HG03565 (cell line): ENCODE measurements at regions not wholly inside any gene's neighbourhood (a gene's known extent, or its start where the extent isn't known, plus 50 kb on each side); places are given as distances from the start of the nearest gene placed in this dataset.

ENCODE experiments used
- ATAC-seq: cut with Tn5 transposase; IDR thresholded peaks from one replicate; pipeline ENCODE4 v1.9.1; 2021; ENCODE audit warnings: mild to moderate bottlenecking, moderate library complexity; ENCODE audit not compliant: unreplicated experiment

- no peak for ATAC-seq
Measured at GRCh38 chr15:96252148-96252547, 78.4 kb upstream of the NR2F2 start.

DNA sequence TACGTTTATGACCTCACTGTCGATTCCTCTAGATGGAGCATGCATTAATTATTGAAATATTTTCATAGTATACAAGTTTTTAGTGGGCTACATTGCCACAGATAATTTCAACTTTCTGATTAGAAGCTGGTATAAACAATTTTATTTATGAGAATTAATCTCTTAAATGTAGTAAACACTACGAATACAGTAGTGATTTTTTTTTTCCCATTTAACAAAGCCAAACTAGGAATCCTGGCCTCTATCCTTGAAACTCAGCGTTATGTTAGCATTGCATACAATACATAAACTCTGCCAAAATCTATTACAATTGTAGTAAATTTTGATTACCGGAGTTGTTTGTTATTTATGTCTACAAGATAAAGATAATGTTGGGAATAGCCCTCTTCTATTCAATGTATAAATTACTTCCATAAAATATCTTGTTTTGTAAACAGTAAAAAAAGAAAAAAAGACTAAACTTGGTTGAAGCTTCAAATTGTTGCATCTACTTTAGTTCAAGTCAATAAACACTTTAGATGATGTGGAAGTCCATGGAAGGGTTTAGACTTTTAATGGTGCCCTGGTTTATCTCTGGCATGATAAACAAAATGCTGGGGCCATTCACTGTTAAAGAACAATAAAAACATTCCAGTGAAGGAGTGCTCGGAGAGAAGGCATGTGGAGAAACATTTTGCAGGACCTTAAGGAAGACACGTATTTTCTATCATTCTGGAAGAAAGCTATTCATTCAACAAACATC lies 77.3 kb upstream of the NR2F2 start:
- ATAC-seq, result no peak

GRCh38 chr15:96254173-96254572 lies 76.3 kb upstream of the NR2F2 start:
- no peak for ATAC-seq

DNA sequence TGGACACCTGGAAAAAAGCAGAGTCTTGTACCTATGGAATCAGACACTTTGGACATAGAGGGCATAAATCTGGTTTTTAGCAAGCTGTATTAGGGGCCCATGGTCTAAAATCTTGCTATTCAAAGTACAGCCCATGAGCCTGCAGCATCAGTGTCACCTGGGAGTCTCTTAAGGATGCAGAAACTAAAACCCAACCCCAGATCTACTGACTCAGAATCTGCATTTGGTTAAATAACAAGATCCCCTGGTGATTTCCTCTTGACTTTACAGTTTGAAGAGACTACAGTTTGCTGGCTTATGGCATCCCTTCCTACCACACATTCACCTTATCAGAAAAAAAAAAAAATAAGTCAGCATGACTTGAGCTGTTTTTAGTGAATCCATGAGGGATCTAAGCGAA lies 74.9 kb upstream of the NR2F2 start:
- ATAC-seq, result no peak

DNA sequence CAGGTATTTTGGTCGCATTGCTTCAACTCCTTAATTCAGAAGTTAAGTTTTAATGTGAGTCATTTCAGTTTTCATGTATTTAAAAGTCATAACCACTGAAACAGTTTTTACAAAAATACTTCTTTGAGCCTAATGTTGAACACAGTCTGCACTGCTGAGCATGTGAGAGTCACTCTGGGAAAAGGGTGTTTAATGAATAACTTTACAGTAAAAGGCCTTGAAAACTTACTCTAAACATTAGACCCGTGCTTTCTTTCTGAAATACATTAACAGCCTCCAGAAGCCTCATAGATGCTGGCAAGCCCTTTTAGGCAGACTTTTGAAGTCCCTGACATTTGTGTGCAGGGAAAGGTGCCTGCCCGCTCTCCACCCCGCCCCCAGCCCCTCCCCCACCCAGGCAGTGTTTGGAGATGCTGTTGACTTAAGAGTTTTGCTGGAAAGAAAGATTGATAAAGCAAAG lies 68.9 kb upstream of the NR2F2 start:
- ATAC-seq, result peak; percentile 82

GRCh38 chr15:96262097-96262496 lies 68.4 kb upstream of the NR2F2 start:
- ATAC-seq, result no peak

GRCh38 chr15:96262549-96263489 lies 67.7 kb upstream of the NR2F2 start:
- no peak for ATAC-seq

GRCh38 chr15:96264351-96264798 lies 66.1 kb upstream of the NR2F2 start:
- no peak for ATAC-seq

DNA sequence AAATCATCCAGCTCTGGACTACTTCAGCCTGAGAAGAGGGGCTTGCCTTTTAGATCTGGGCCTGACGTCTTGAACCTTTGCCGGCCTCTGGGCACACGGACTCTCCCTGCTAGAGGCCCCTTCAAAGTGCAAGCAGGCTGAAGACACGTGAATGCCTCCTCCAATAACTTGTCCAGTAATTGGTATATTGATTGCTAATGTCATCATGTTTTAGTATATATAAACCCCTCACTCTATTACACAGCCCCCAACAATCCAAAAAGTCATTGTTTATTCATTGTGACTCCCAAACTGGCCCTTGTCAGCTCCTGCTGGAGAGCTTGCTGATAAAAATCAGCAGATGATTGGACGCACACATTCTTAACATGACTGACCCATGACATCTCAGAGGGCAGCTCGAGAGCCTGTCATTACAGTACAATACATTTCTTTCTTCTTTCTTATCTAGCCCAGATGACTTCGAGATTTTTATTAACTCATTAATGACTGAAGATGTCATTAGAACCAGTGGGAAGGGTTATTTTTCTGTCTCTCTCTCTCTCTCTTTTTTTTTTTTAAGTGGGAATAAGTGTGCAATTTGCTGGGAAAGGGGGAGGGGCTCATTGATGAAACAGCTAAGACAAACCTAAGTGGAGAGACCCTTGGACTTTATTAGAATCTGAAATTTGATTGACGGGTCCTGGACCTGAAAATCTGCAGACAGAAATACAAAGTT lies 65.5 kb upstream of the NR2F2 start:
- ATAC-seq, result no peak

DNA sequence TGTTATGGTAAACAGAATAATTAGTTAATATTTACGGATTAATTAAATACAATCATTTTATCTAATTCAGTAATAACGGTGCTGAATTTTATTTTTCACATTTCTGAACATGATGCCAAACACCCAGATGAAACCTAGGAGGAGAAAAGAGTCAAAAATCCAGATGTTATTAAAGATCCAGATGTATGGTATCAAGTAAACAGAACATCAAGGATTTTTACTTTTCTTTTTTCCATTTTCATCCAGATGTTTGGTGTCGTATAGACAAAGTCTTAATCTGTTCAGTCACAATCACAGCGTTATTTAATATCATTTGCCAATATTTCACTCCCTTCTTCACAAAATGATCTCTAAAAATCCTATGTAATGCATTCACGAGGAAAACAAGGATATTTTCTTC lies 64.0 kb upstream of the NR2F2 start:
- no peak for ATAC-seq

DNA sequence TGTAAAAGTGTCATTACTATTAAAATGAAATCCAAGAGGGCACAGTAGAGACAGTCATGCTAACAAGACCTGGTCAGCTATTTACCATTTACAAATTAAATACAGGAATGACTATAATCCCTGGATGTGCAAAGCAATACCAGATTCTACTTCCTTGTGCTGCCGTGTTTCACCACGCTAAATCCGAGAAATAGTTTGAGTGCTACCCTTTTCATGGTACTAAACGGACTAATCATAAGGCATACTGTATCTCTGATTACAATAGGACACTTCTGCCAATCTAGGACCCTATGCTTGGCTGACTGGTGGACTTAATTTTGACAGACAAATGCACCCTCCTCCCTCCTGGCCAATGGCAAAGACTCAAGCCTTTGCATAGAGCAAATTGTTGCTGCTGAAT lies 63.0 kb upstream of the NR2F2 start:
- no peak for ATAC-seq

- ATAC-seq, result no peak
Measured at GRCh38 chr15:96268442-96269204, 61.9 kb upstream of the NR2F2 start.

DNA sequence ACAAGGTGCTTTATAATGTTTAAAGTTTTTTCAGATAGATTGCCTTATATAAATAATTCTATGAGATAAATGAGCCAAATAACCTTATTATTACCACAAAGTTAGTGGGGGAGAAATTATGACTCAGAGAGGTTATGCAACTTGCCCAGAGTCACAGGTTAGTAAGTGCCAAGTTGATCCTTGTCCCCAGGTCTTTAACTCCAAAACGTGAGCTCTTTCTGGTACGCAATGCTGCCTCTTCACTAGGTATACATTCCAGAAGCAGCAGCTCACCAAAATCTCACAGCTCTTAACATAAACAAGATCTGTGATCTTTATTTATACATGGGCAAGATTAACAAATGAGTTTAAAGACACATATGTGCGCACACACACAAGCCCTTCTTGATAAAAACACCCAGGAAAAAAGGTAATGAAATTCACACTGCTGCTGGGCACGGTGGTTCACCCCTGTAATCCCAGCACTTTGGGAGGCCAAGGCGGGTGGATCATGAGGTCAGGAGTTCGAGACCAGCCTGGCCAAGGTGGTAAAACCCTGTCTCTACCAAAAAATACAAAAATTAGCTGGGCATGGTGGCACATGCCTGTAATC lies 59.8 kb upstream of the NR2F2 start:
- ATAC-seq, result no peak

DNA sequence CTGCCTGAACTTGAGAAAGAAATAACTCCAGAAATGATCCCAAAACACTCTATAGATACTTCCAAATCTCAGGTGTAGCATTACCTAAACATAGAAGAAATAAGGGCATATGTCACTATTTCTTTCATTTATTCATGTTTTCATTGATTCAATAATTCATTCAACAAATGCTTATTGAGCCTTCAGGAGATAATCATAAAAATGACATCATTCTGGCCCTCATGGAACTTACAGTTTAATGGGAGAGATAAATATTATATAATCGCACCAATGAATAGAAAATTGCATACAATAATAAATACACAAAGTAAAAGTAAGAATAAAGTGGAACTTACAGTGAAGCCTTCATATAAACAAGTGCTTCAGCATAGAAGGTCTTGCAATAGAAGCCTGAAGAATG lies 58.1 kb upstream of the NR2F2 start:
- no peak for ATAC-seq

DNA sequence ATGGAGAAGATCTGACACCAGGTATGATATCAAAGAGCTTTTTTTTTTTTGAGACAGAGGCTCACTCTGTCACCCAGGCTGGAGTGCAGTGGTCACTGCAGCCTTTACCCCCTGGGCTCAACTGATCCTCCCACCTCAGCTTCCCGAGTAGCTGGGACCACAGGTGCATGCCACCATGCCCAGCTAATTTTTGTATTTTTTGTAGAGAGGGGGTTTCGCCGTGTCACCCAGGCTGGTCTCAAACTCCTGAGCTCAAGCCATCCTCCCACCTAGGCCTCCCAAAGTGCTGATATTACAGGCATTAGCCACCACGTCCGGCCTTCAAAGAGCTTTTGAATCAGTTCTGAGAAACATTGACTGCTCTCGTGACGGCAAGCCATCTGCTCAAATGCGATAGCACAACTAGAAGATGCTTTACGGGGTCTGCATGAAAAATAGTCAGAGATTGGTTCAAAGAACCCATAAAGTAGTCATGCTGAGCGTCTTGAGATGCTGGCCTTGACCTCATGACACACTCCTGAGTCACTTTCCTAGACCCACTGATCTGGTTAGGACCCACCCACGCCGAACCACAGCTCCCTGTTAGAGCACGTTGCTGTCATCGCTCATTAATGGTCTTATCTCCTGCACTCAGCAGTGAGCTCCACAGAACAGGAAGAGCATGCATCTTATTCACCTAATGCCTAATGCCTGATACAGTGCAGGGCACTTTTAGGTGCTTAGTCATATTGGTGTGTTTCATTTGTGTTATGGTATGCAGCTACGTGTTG lies 57.0 kb upstream of the NR2F2 start:
- peak; percentile 76 for ATAC-seq

GRCh38 chr15:96274087-96274440 lies 56.4 kb upstream of the NR2F2 start:
- ATAC-seq, result no peak

GRCh38 chr15:96274698-96275097 lies 55.8 kb upstream of the NR2F2 start:
- no peak for ATAC-seq

DNA sequence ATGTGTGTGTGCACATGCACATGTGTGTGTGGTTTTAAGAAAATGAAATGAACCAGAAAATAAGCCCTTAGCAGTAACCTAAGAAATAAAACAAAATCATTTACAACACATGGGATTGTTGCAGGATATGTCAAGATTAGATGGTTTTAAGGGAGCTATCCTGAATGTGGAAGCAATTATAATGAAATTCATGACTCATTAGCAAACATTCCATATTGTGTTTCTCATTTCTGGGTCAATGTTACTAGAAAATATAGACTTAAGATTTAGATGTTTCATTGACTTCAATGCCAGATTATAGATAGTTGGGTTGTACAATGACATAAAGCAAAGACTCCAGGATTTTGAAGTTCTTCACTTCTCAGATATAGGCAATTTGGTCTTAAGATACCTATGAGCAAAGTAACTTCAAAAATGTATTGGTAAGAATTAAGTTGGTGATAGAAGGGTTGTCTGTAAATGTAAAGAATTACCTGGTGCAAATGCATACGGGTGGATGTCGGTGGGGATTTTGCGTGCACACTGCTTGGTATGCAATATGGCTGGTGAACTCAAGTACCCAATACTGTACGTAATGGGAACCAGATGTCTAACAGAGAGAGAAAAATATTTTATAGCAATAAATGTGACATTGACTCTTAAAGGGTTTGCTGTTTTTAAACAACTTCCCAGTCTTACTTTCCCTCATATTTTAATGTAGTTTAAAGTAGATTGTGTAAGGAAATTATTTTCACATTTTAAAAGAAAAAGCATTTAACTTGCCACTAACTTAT lies 53.9 kb upstream of the NR2F2 start:
- ATAC-seq, result no peak
